GM19395 (cell line): ENCODE measurements at regions not wholly inside any gene's neighbourhood (a gene's known extent, or its start where the extent isn't known, plus 50 kb on each side); places are given as distances from the start of the nearest gene placed in this dataset.
"Not testable (repeated sequence)": the region's sequence is repeated elsewhere in the genome, so short reads cannot be mapped to it uniquely, and the experiment has no call there.

ENCODE experiments used
- ATAC-seq: cut with Tn5 transposase; IDR thresholded peaks from one replicate; pipeline ENCODE4 v1.9.1; 2021; ENCODE audit warnings: mild to moderate bottlenecking, moderate library complexity; ENCODE audit not compliant: unreplicated experiment

DNA sequence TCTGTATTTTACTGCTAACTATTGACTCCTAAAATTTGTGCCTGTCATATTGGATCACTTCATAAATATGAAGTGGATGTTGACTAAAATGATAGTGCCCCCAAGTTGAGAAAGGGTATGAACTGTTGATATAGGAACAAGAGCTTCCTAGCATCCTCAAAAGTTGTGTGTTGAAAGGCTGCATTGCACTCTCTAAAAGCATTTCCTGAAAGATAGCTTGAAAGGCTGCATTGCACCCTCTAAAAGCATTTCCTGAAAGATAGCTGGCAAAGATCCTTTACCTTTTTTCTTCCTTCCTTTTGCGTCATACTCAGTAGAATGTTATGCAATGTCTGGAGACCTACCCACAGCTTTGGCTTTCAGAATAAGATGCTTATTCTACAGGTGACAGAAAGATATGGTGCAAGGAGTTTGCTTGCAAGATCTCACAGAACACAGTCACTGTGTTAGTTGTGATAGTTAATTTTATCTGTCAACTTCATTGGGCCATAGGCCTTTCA, 274.6 kb upstream of the GALNTL6 start:
- ATAC-seq = no peak

GRCh38 chr4:171534391-171534790, 278.8 kb upstream of the GALNTL6 start:
- ATAC-seq = no peak

DNA sequence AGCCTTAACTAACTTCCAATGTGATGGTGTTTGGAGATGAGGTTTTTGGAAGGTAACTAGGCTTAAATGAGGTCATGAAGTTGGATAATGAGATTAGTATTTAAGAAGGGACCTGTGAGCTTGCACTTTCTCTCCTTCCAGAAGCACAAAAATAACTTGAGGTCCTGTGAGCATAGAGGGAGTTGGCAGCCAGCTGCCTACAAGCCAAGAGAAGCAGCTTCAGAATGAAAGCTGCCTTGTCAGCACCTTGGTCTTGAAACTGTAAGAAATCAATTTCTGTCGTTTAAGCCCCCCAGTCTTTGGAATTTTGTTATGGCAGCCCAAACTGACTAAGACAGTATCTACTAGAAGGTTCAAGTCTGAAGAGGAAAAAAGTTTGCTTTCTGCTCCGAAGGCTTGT, 280.2 kb upstream of the GALNTL6 start:
- ATAC-seq = no peak

GRCh38 chr4:171524903-171525302, 288.3 kb upstream of the GALNTL6 start:
- ATAC-seq = no peak

- ATAC-seq = no peak
These were observed 291.5 kb upstream of the GALNTL6 start for GRCh38 chr4:171521726-171522125.

DNA sequence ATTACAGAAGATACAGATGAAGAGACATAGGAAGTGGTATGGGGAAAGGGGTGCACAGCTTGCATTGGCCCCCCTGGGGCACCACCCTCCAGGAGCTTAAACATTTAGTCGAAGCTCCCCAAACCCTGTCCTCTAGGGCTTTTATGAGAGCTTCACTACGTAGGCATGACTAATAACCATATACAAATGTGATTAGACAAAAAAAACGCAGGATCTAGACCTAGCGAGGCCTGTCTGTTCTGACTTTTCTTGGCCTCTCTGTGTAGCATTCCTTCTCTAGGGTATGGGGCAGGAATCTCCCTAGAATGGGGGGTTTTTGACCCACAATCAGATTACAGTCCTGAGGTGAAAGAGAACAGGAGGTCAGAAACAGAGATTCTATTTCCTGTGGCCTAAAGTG, 293.7 kb upstream of the GALNTL6 start:
- no peak for ATAC-seq

GRCh38 chr4:171517883-171518282, 295.3 kb upstream of the GALNTL6 start:
- ATAC-seq = no peak

- no peak for ATAC-seq
These were observed 296.5 kb upstream of the GALNTL6 start for GRCh38 chr4:171516694-171517093.

GRCh38 chr4:171484681-171485080, 328.5 kb upstream of the GALNTL6 start:
- ATAC-seq = no peak

- no peak for ATAC-seq
These were observed 335.0 kb upstream of the GALNTL6 start for GRCh38 chr4:171478181-171478580.

- ATAC-seq = not testable (repeated sequence)
These were observed 338.1 kb upstream of the GALNTL6 start for GRCh38 chr4:171475111-171475510.

- ATAC-seq = no peak
These were observed 340.0 kb upstream of the GALNTL6 start for GRCh38 chr4:171473155-171473554.

DNA sequence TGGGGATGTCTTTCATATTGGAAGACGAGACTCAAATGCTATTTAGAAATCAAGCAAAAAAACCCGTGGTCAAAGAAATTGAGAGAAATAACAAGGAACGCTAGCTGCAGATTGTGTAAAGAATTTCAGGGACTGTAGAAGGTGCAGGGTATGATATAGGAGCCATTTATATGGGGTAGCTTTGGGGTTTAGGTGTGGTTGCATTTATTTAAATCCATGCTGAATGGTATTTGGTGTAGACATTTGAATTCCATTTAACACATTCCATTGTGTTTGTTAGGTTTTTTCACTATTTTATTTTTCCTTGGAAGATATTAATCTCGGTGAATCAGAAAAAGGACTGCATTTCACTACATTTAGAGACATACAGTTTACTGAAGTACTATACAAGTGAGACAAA, 341.0 kb upstream of the GALNTL6 start:
- ATAC-seq = no peak

DNA sequence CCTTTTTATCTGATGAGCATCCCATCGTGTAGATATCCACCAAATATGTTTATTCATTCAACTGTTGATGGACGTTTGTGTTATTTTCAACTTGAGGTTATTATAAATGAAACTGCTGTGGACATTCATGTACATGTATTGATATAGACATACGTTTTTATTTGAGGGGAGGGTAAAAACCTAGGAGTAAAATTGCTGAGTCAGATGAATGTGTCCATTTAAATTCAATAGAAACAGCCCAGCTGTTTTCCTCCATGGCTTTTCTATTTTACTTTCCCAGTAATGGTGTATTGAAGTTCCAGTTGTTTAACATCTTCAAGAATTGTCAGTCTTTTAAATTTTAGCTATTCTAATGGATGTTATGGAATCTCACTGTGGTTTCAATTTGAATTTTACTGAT, 348.7 kb upstream of the GALNTL6 start:
- ATAC-seq = no peak

- ATAC-seq = no peak
These were observed 352.0 kb upstream of the GALNTL6 start for GRCh38 chr4:171461191-171461590.

DNA sequence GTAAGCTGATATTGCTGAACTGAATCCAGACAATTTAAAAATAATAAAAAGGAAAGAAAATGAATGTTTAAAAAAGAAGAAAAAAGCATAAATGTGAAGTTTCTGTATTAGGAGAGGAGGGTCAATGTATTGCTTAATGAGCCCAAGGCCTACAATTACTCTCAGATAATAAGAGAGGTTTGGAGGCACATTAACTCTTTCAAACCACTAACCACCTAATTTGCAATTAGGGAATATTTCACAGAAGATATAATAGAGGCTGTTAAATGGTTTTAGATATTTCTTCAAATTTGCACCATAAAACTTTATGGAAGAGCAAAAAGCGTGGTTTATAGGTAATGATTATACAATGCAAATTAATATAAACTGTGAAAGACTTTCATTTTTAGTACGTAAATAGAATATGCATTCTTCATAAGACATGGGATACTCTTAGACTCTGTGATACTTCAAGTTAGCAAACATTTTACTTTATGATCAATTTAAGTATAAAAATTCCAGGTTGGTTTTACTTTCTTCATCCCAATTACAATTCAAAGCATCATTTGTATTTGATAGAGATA, 364.2 kb upstream of the GALNTL6 start:
- ATAC-seq = no peak

DNA sequence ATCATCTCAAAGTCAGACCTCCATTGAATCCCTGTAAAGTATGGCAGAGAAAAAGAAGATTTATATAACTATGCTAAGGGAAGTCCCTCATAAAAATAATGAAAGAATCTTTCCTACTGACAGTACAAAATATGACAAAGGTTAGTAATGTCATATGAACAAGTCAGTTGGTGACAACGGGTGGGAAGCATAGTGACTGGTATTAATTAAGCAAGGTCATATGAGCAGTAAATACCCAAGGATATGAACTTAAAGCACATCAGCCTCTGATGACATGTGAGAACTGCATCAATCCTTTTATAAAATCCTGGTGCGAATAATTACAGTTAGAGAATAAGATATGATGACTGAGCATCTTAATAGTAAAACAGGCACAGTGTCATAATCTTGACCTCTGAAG, 364.8 kb upstream of the GALNTL6 start:
- ATAC-seq = no peak

- ATAC-seq = no peak
These were observed 371.8 kb upstream of the GALNTL6 start for GRCh38 chr4:171441300-171441941.

GRCh38 chr4:171433674-171434073, 379.5 kb upstream of the GALNTL6 start:
- ATAC-seq = no peak

- ATAC-seq = no peak
These were observed 380.7 kb upstream of the GALNTL6 start for GRCh38 chr4:171432536-171432935.

DNA sequence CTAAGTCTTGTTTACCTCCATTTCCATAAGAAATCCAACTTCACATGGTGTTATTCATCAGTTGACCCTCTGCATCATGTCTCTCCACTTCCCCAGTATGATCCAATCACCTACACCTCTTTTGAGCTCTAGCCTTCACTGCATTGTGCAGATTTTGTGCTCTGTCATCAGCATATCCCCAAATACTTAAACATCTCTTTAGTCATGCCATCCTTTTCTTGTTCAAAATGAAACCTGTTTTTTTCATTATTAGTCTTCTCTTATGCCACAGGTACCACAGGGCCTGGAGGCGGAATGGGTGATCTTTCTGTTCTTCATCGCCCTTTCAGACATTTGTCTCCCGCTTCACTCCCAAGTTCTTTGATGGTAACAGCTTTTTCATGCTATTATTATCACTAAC, 382.7 kb upstream of the GALNTL6 start:
- ATAC-seq = no peak

GRCh38 chr4:171397175-171397574, 416.0 kb upstream of the GALNTL6 start:
- ATAC-seq = no peak

GRCh38 chr4:171390626-171391025, 422.6 kb upstream of the GALNTL6 start:
- no peak for ATAC-seq
